ENCODE measurements at regions not wholly inside any gene's neighbourhood (a gene's known extent, or its start where the extent isn't known, plus 50 kb on each side); places are given as distances from the start of the nearest gene placed in this dataset.
A peak's percentile ranks its signal among the peaks of the same experiment; 100 is the strongest.

- no peak overlapping the region for H3K27ac ChIP-seq (ENCODE audit: extremely low read length, insufficient read depth, low read length)
- no peaks in the 10 kb centered on the region for H3K36me3 ChIP-seq (replicated peaks in 1 of 2; ENCODE audit: control insufficient read depth in 1 of 2, insufficient read depth in 2 of 2, low read length in 2 of 2)
- FAIRE-seq (no peak), DNase-seq (ENCODE audit: low spot score) (no peak), ATAC-seq (no peak)
- no TSS peak for BruUV-seq (replicated peaks)
- H3K79me2 ChIP-seq (ENCODE audit: insufficient read depth, low read length): no peaks in the 10 kb centered on the region
- ChIA-PET CTCF (ENCODE audit: low intra/inter-chr PET ratio, low total read pairs) (no interaction called here), POLR2A (no interaction called here)
- peaks cover 0 to 1% of the 10 kb centered on the region in 2 experiments; a peak in 1 of 5 replicates for H3K27me3 ChIP-seq (ENCODE audit: control insufficient read depth in 1 of 2, insufficient read depth in 2 of 2, low read length in 2 of 2)
- no peak overlapping the region for H3K4me3 ChIP-seq (replicated peaks in 1 of 3; ENCODE audit: insufficient read depth in 1 of 3, low read depth in 2 of 3, low read length in 3 of 3)
- TF ChIP-seq HNF4A (CRISPR knock-in tag; IDR thresholded peaks at IDR 0.05) (peak; percentile 46), HOMEZ (CRISPR knock-in tag; IDR thresholded peaks at IDR 0.05; ENCODE audit: low read depth) (no peak)
- no peak overlapping the region for H3K4me2 ChIP-seq (ENCODE audit: low read depth, low read length)
- 7% methylated on average over 9 of the region's 10 CpGs for WGBS (ENCODE audit: low lambda C conversion rate)
- in situ Hi-C loops (cut with HindIII; ENCODE audit: extremely low pct_ligation_motif_present, low pct_unique_long_range_greater_than_20kb) (loop anchor here (25.0 kb wide), 1 partner anchor 445 kb away; no protein-coding TSS in a partner anchor), intact Hi-C loops (cut with micrococcal nuclease; ENCODE audit: unreplicated experiment) (no loop called here)
- H4K20me1 ChIP-seq (ENCODE audit: insufficient read depth, low read length): no peaks in the 10 kb centered on the region
- no peak overlapping the region for H3K9ac ChIP-seq (ENCODE audit: insufficient read depth, low read depth, low read length)
- H2AFZ ChIP-seq (ENCODE audit: low read length): no peak overlapping the region
- no peaks in the 10 kb centered on the region for H3K4me1 ChIP-seq (ENCODE audit: insufficient read depth, low read length)
- no peaks in the 10 kb centered on the region for H3K9me3 ChIP-seq (ENCODE audit: low read length)
Measured at GRCh38 chr17:34442387-34443111, 79.5 kb upstream of the CCL1 start.

GRCh38 chr17:34437188-34437587 is 74.2 kb upstream of the CCL1 start:
- intact Hi-C loops (cut with micrococcal nuclease; ENCODE audit: unreplicated experiment): no loop called here
- FAIRE-seq (no peak), DNase-seq (ENCODE audit: low spot score) (no peak), ATAC-seq (no peak)
- Histone ChIP-seq H2AFZ (ENCODE audit: low read length) (no peak overlapping the region), H3K9me3 (ENCODE audit: low read length) (no peaks in the 10 kb centered on the region), H3K27ac (ENCODE audit: extremely low read length, insufficient read depth, low read length) (no peak overlapping the region), H3K4me1 (ENCODE audit: insufficient read depth, low read length) (no peaks in the 10 kb centered on the region), H3K36me3 (replicated peaks in 1 of 2; ENCODE audit: control insufficient read depth in 1 of 2, insufficient read depth in 2 of 2, low read length in 2 of 2) (no peaks in the 10 kb centered on the region), H3K4me2 (ENCODE audit: low read depth, low read length) (no peak overlapping the region), H3K4me3 (replicated peaks in 1 of 3; ENCODE audit: insufficient read depth in 1 of 3, low read depth in 2 of 3, low read length in 3 of 3) (no peak overlapping the region), H3K27me3 (ENCODE audit: control insufficient read depth in 1 of 2, insufficient read depth in 2 of 2, low read length in 2 of 2) (no peaks in the 10 kb centered on the region; a peak in 1 of 5 replicates), H3K9ac (ENCODE audit: insufficient read depth, low read depth, low read length) (no peak overlapping the region), H3K79me2 (ENCODE audit: insufficient read depth, low read length) (no peaks in the 10 kb centered on the region), H4K20me1 (ENCODE audit: insufficient read depth, low read length) (no peaks in the 10 kb centered on the region)
- BruUV-seq (replicated peaks): no TSS peak
- WGBS (ENCODE audit: low lambda C conversion rate): 52% methylated on average over 7 of the region's 8 CpGs
- POLR2A ChIA-PET: no interaction called here
- CTCF ChIA-PET (ENCODE audit: low intra/inter-chr PET ratio, low total read pairs): no interaction called here
- no peak for TF ChIP-seq NFATC3 (CRISPR knock-in tag; IDR thresholded peaks at IDR 0.05)
- TF ChIP-seq ETV6 (CRISPR knock-in tag; conservative IDR thresholded peaks at IDR 0.05): no peak
- TF ChIP-seq ZNF616 (CRISPR knock-in tag; IDR thresholded peaks at IDR 0.05; ENCODE audit: low read depth): no peak
- no peak for TF ChIP-seq POGZ (CRISPR knock-in tag; IDR thresholded peaks at IDR 0.05)
- TF ChIP-seq ATF1 (CRISPR knock-in tag; IDR thresholded peaks at IDR 0.05): no peak
- TF ChIP-seq TGIF2 (CRISPR knock-in tag; IDR thresholded peaks at IDR 0.05): no peak
- TF ChIP-seq TCF12 (IDR thresholded peaks at IDR 0.05): no peak
- no peak for TF ChIP-seq TCF12 (CRISPR knock-in tag; IDR thresholded peaks at IDR 0.05)
- TF ChIP-seq ZNF577 (CRISPR knock-in tag; IDR thresholded peaks at IDR 0.05; ENCODE audit: borderline replicate concordance, low read depth): no peak
- no peak for TF ChIP-seq ZNF225 (CRISPR knock-in tag; IDR thresholded peaks at IDR 0.05)
- no peak for TF ChIP-seq KLF6 (CRISPR knock-in tag; IDR thresholded peaks at IDR 0.05)
- no peak for TF ChIP-seq NR1H2 (CRISPR knock-in tag; IDR thresholded peaks at IDR 0.05; ENCODE audit: borderline replicate concordance, low read depth)
- no peak for TF ChIP-seq EEA1 (CRISPR knock-in tag; IDR thresholded peaks at IDR 0.05; ENCODE audit: borderline replicate concordance)
- TF ChIP-seq SAP130 (CRISPR knock-in tag; IDR thresholded peaks at IDR 0.05; ENCODE audit: low read depth): no peak
- TF ChIP-seq U2AF1 (optimal IDR thresholded peaks at IDR 0.05; ENCODE audit: low read depth, low read length): no peak
- no peak for TF ChIP-seq TBP (CRISPR knock-in tag; IDR thresholded peaks at IDR 0.05)
- TF ChIP-seq THAP7 (CRISPR knock-in tag; IDR thresholded peaks at IDR 0.05): no peak
- TF ChIP-seq ARNTL (CRISPR knock-in tag; IDR thresholded peaks at IDR 0.05): no peak
- in situ Hi-C loops (cut with HindIII; ENCODE audit: extremely low pct_ligation_motif_present, low pct_unique_long_range_greater_than_20kb): loop anchor here (25.0 kb wide), 1 partner anchor 450 kb away; no protein-coding TSS in a partner anchor
